Neuronal stem cell (in vitro differentiated cells): ENCODE measurements at regions not wholly inside any gene's neighbourhood (a gene's known extent, or its start where the extent isn't known, plus 50 kb on each side); places are given as distances from the start of the nearest gene placed in this dataset.

Experiments used
- DNase-seq: peaks from one replicate; pipeline ENCODE4 v3.0.0-alpha.2; 2013; ENCODE audit warnings: low spot score
- H2AFZ ChIP-seq: one replicate; pipeline ENCODE4 v1.6.1; 2013; ENCODE audit warnings: mild to moderate bottlenecking, low read length, inconsistent platforms
- H2AK5ac ChIP-seq: 2 replicates; pipeline ENCODE4 v1.6.1; 2013; ENCODE audit warnings: low read depth, mild to moderate bottlenecking, inconsistent platforms, low read length, moderate library complexity, mixed read lengths
- H2BK120ac ChIP-seq: 2 replicates; pipeline ENCODE4 v1.6.1; 2013; ENCODE audit warnings: low read depth, mild to moderate bottlenecking, inconsistent platforms, low read length, moderate library complexity, mixed read lengths
- H2BK12ac ChIP-seq: one replicate; pipeline ENCODE4 v1.6.1; 2013; ENCODE audit warnings: low read length, inconsistent platforms
- H2BK15ac ChIP-seq: 2 replicates; pipeline ENCODE4 v1.6.1; 2013; ENCODE audit warnings: mild to moderate bottlenecking, low read length, inconsistent platforms, mixed read lengths
- H2BK5ac ChIP-seq: one replicate; pipeline ENCODE4 v1.6.1; 2013; ENCODE audit warnings: inconsistent platforms, mild to moderate bottlenecking, low read length, moderate library complexity
- H3K14ac ChIP-seq: one replicate; pipeline ENCODE4 v1.6.1; 2013; ENCODE audit warnings: low read length, inconsistent platforms
- H3K18ac ChIP-seq: 2 replicates; pipeline ENCODE4 v1.6.1; 2013; ENCODE audit warnings: low read length, inconsistent platforms
- H3K23ac ChIP-seq: 2 replicates; pipeline ENCODE4 v1.6.1; 2013; ENCODE audit warnings: low read depth, mild to moderate bottlenecking, mixed read lengths, low read length, inconsistent platforms; ENCODE audit not compliant: poor library complexity
- H3K27ac ChIP-seq: replicated peaks from 3 replicates; pipeline ENCODE4 v1.5.1; 2013; ENCODE audit warnings: low read length, inconsistent platforms
- H3K27me3 ChIP-seq, 3 experiments: 2 replicates each; pipeline ENCODE4 v1.6.1; 2013; ENCODE audit warnings: low read length in 3 of 3, mild to moderate bottlenecking in 2 of 3, inconsistent platforms in 1 of 3, low read depth in 1 of 3, mixed read lengths in 1 of 3, moderate library complexity in 1 of 3; ENCODE audit not compliant: control insufficient read depth in 3 of 3, insufficient read depth in 3 of 3
- H3K36me3 ChIP-seq, 2 donors: replicated peaks in 1 of 2; 2 replicates each; pipeline ENCODE4 v1.6.1; 2013; ENCODE audit warnings: low read length in 2 of 2; ENCODE audit not compliant: control insufficient read depth in 2 of 2, insufficient read depth in 2 of 2
- H3K4ac ChIP-seq: 2 replicates; pipeline ENCODE4 v1.6.1; 2013; ENCODE audit warnings: inconsistent platforms, mild to moderate bottlenecking, low read length, moderate library complexity
- H3K4me1 ChIP-seq, 2 donors: 1 replicate in 1 of 2; 2 replicates in 1 of 2; pipeline ENCODE4 v1.6.1; 2013; ENCODE audit warnings: low read length in 2 of 2, low read depth in 1 of 2; ENCODE audit not compliant: control insufficient read depth in 2 of 2, insufficient read depth in 1 of 2
- H3K4me2 ChIP-seq: one replicate; pipeline ENCODE4 v1.6.1; 2013; ENCODE audit warnings: mild to moderate bottlenecking, low read length, inconsistent platforms; ENCODE audit not compliant: insufficient read depth, poor library complexity, severe bottlenecking
- H3K4me3 ChIP-seq, 2 donors: 2 replicates each; pipeline ENCODE4 v1.5.1; 2013; ENCODE audit warnings: low read length in 2 of 2, mild to moderate bottlenecking in 2 of 2, inconsistent platforms in 1 of 2, moderate library complexity in 1 of 2
- H3K79me1 ChIP-seq: one replicate; pipeline ENCODE4 v1.6.1; 2013; ENCODE audit warnings: low read depth, mild to moderate bottlenecking, inconsistent platforms, low read length, moderate library complexity
- H3K9ac ChIP-seq: one replicate; pipeline ENCODE4 v1.6.1; 2013; ENCODE audit warnings: mild to moderate bottlenecking, low read depth, low read length, inconsistent platforms; ENCODE audit not compliant: poor library complexity
- H3K9me3 ChIP-seq, 2 donors: replicated peaks in 1 of 2; 2 replicates each; pipeline versions ENCODE3 to v1.6.1; 2013; ENCODE audit warnings: low read length in 2 of 2, mild to moderate bottlenecking in 2 of 2, inconsistent platforms in 1 of 2, low read depth in 1 of 2, mixed read lengths in 1 of 2, moderate library complexity in 1 of 2; ENCODE audit not compliant: control insufficient read depth in 2 of 2, insufficient read depth in 1 of 2
- H4K8ac ChIP-seq: one replicate; pipeline ENCODE4 v1.6.1; 2013; ENCODE audit warnings: low read depth, mild to moderate bottlenecking, inconsistent platforms, low read length, moderate library complexity
- H4K91ac ChIP-seq: one replicate; pipeline ENCODE4 v1.6.1; 2013; ENCODE audit warnings: low read length, low read depth, mild to moderate bottlenecking, inconsistent platforms; ENCODE audit not compliant: poor library complexity
- WGBS, 2 donors: extraction: QIAGEN DNeasy Blood & Tissue Kit; methylation state at CpG; one replicate each; pipeline ENCODE4 v1.1.7; 2013; ENCODE audit warnings: missing lambda C conversion rate in 2 of 2, mixed read lengths in 1 of 2; ENCODE audit not compliant: insufficient read length in 2 of 2, insufficient replicate concordance in 1 of 2; ENCODE audit errors: extremely low coverage in 2 of 2; 5-methylcytosine and 5-hydroxymethylcytosine counted together

DNA sequence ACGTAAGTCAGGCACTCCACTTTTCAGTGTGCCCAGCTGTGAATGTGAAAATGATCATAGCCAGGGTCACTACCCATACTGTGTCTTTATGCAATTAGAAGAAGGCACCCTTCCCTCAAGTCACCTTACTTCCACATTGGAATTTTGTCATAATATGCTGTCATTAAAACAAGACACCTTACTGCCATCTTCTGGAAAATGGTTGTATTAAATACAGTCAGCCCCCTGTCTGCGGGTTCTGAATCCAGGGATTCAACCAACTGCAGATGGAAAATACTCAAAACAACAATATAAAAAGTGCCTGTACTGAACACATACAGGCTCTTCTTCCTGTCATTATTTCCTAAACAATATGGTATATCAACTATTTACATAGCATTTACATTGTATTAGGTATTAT, 70.2 kb upstream of the TBX5 start:
- H3K4me1 ChIP-seq: no peaks in the 10 kb centered on the region
- no peak overlapping the region for H2AFZ ChIP-seq
- no peaks in the 10 kb centered on the region for H3K36me3 ChIP-seq
- no peak overlapping the region for H2BK5ac ChIP-seq
- no peak overlapping the region for H3K14ac ChIP-seq
- H2BK12ac ChIP-seq: no peak overlapping the region
- H3K79me1 ChIP-seq: no peaks in the 10 kb centered on the region
- H3K27me3 ChIP-seq: peaks cover 16 to 45% (median 40%) of the 10 kb centered on the region in 3 experiments
- H3K4me2 ChIP-seq: no peak overlapping the region
- no peak overlapping the region for H3K23ac ChIP-seq
- no peak overlapping the region for H3K27ac ChIP-seq
- WGBS, 2 donors: no CpG with 5 or more reads among the region's 2 CpGs
- no peak overlapping the region for H3K18ac ChIP-seq
- no peak overlapping the region for H3K4ac ChIP-seq
- H2BK120ac ChIP-seq: no peak overlapping the region
- DNase-seq: no peak
- H4K91ac ChIP-seq: no peak overlapping the region
- no peak overlapping the region for H2AK5ac ChIP-seq
- H3K9ac ChIP-seq: no peak overlapping the region
- H3K9me3 ChIP-seq: no peaks in the 10 kb centered on the region
- no peak overlapping the region for H3K4me3 ChIP-seq
- no peak overlapping the region for H4K8ac ChIP-seq
- H2BK15ac ChIP-seq: no peak overlapping the region

DNA sequence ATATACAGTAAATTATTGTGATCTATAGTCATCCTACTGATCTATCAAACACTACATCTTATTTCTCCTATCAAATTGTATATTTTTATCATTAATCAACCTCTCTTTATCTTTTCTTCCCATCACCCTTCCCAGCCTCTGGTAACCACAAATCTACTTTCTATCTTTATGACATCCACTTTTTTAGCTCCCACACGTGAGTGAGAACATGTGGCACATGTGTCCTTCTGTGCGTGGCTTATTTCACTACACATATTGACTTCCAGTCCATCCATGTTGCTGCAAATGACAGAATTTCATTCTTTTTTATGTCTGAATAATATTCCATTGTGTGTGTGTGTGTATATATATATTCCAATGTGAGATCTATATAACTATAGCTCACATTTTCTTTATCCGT, 67.8 kb upstream of the TBX5 start:
- H2AK5ac ChIP-seq: no peak overlapping the region
- no peak overlapping the region for H3K18ac ChIP-seq
- H3K36me3 ChIP-seq: no peaks in the 10 kb centered on the region
- no peaks in the 10 kb centered on the region for H3K9me3 ChIP-seq
- H2BK5ac ChIP-seq: no peak overlapping the region
- H2BK12ac ChIP-seq: no peak overlapping the region
- H3K23ac ChIP-seq: no peak overlapping the region
- whole genome bisulfite sequencing, 2 donors: no CpG with 5 or more reads among the region's 3 CpGs
- no peak overlapping the region for H3K14ac ChIP-seq
- no peak overlapping the region for H2BK15ac ChIP-seq
- H4K8ac ChIP-seq: no peak overlapping the region
- no peak overlapping the region for H3K4ac ChIP-seq
- no peaks in the 10 kb centered on the region for H3K79me1 ChIP-seq
- no peaks in the 10 kb centered on the region for H3K4me1 ChIP-seq
- H3K27ac ChIP-seq: no peak overlapping the region
- H4K91ac ChIP-seq: no peak overlapping the region
- H2BK120ac ChIP-seq: no peak overlapping the region
- peaks cover 4 to 20% (median 16%) of the 10 kb centered on the region in 3 experiments for H3K27me3 ChIP-seq
- no peak overlapping the region for H3K4me3 ChIP-seq
- H3K4me2 ChIP-seq: no peak overlapping the region
- no peak for DNase-seq
- no peak overlapping the region for H3K9ac ChIP-seq
- H2AFZ ChIP-seq: no peak overlapping the region

DNA sequence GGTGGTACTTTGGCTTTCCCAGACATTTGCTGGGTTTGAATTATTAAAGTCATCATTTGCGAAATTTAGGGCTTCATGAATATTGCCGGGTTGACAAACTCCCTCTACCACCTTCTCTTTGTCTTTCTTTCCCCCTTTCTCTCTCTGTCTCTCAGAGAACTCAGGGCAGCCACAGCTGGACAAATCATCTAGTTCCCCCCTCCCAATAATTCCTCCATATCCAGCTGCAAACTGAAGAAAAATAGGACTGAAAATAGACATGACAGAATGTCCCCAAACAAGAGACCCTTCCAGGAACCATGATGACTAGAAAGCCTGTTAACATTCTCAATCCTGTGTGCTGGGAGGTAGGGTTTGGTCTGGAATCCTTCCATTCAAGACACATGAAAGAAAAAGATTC, 67.1 kb upstream of the TBX5 start:
- H2BK120ac ChIP-seq: no peak overlapping the region
- H2AK5ac ChIP-seq: no peak overlapping the region
- DNase-seq: no peak
- H3K4me2 ChIP-seq: no peak overlapping the region
- no peak overlapping the region for H3K23ac ChIP-seq
- no peaks in the 10 kb centered on the region for H3K4me1 ChIP-seq
- H2BK12ac ChIP-seq: no peak overlapping the region
- H3K18ac ChIP-seq: no peak overlapping the region
- H2BK15ac ChIP-seq: no peak overlapping the region
- H3K9me3 ChIP-seq: no peaks in the 10 kb centered on the region
- H3K27me3 ChIP-seq: peaks cover 0 to 13% (median 9%) of the 10 kb centered on the region in 3 experiments
- H3K79me1 ChIP-seq: no peaks in the 10 kb centered on the region
- no CpG with 5 or more reads among the region's 2 CpGs for WGBS, 2 donors
- H2AFZ ChIP-seq: no peak overlapping the region
- H4K8ac ChIP-seq: no peak overlapping the region
- no peak overlapping the region for H3K14ac ChIP-seq
- no peak overlapping the region for H4K91ac ChIP-seq
- H3K27ac ChIP-seq: no peak overlapping the region
- no peak overlapping the region for H3K4me3 ChIP-seq
- no peak overlapping the region for H3K9ac ChIP-seq
- no peaks in the 10 kb centered on the region for H3K36me3 ChIP-seq
- H2BK5ac ChIP-seq: no peak overlapping the region
- no peak overlapping the region for H3K4ac ChIP-seq

DNA sequence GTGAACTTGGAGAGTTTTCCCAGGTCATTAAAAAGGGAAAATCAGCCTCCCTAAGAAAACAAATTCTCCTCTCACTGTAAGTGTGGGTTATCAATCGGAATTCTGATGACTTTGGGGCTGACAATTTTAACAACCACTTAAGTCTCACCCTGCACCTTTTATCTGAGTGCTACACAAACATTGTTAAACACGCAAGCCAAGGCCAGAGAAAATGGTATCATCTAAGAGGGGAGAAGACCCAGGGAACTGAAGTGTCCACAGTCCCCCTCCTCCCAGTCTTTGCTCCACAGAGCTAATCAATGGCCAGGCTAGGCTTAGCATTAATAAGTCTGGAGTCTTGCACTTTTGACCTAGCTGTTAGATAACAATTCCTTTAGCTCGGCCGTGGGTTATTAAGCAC, 51.7 kb upstream of the TBX5 start:
- Histone ChIP-seq H3K4me1 (no peaks in the 10 kb centered on the region), H3K36me3 (no peaks in the 10 kb centered on the region), H2BK120ac (no peak overlapping the region), H3K4ac (no peak overlapping the region), H2BK12ac (no peak overlapping the region), H2BK15ac (no peak overlapping the region), H3K27ac (no peak overlapping the region), H4K8ac (no peak overlapping the region), H3K14ac (no peak overlapping the region), H3K9me3 (no peaks in the 10 kb centered on the region), H2AFZ (no peak overlapping the region), H3K27me3 (peaks cover 0 to 11% (median 0%) of the 10 kb centered on the region in 3 experiments), H2BK5ac (no peak overlapping the region), H2AK5ac (no peak overlapping the region), H3K18ac (no peak overlapping the region), H3K9ac (no peak overlapping the region), H3K4me2 (no peak overlapping the region), H3K79me1 (no peaks in the 10 kb centered on the region), H3K23ac (no peak overlapping the region), H4K91ac (no peak overlapping the region), H3K4me3 (no peak overlapping the region)
- DNase-seq: no peak
- no CpG with 5 or more reads among the region's 4 CpGs for WGBS, 2 donors
